GM23248 (cell line): ENCODE measurements at regions not wholly inside any gene's neighbourhood (a gene's known extent, or its start where the extent isn't known, plus 50 kb on each side); places are given as distances from the start of the nearest gene placed in this dataset.

Experiments
- DNase-seq: peaks from one replicate; pipeline ENCODE4 v3.0.0-alpha.2; 2015
- H2AFZ ChIP-seq: fragments of 200-600 bp; sonication (generic); 2 replicates; pipeline ENCODE4 v1.6.1; 2016; ENCODE audit warnings: antibody characterized with exemption
- H3F3A ChIP-seq: fragments of 200-600 bp; sonication (generic); 2 replicates; pipeline ENCODE4 v1.6.1; 2016; ENCODE audit warnings: mild to moderate bottlenecking, antibody characterized with exemption, mixed run types; ENCODE audit not compliant: insufficient read depth
- H3K27ac ChIP-seq: fragments of 200-600 bp; sonication (generic); 2 replicates; pipeline ENCODE4 v1.5.1; 2016; ENCODE audit warnings: mild to moderate bottlenecking
- H3K27me3 ChIP-seq: fragments of 200-600 bp; sonication (generic); replicated peaks from 2 replicates; pipeline ENCODE4 v1.6.1; 2016; ENCODE audit warnings: mild to moderate bottlenecking; ENCODE audit not compliant: insufficient read depth
- H3K36me3 ChIP-seq: fragments of 200-600 bp; sonication (generic); 2 replicates; pipeline ENCODE4 v1.6.1; 2016; ENCODE audit warnings: low read depth, mild to moderate bottlenecking
- H3K4me1 ChIP-seq: fragments of 200-600 bp; sonication (generic); 2 replicates; pipeline ENCODE4 v1.6.1; 2016; ENCODE audit warnings: mild to moderate bottlenecking; ENCODE audit not compliant: insufficient read depth
- H3K4me2 ChIP-seq: fragments of 200-600 bp; sonication (generic); one replicate; pipeline ENCODE4 v1.6.1; 2016; ENCODE audit warnings: mild to moderate bottlenecking; ENCODE audit not compliant: unreplicated experiment
- H3K4me3 ChIP-seq: fragments of 200-600 bp; sonication (generic); 2 replicates; pipeline ENCODE4 v1.5.1; 2016; ENCODE audit warnings: mild to moderate bottlenecking
- H3K79me2 ChIP-seq: fragments of 200-600 bp; sonication (generic); 2 replicates; pipeline ENCODE4 v1.6.1; 2016; ENCODE audit warnings: mild to moderate bottlenecking; ENCODE audit not compliant: insufficient read depth
- H3K9ac ChIP-seq: fragments of 200-600 bp; sonication (generic); 2 replicates; pipeline ENCODE4 v1.6.1; 2016; ENCODE audit warnings: mild to moderate bottlenecking
- H3K9me2 ChIP-seq: fragments of 200-600 bp; sonication (generic); 2 replicates; pipeline ENCODE4 v1.6.1; 2016; ENCODE audit warnings: mixed run types, mild to moderate bottlenecking, moderate library complexity; ENCODE audit not compliant: insufficient read depth
- H3K9me3 ChIP-seq: fragments of 200-600 bp; sonication (generic); one replicate; pipeline ENCODE4 v1.6.1; 2017; ENCODE audit warnings: low read depth
- H4K20me1 ChIP-seq: fragments of 200-600 bp; sonication (generic); 2 replicates; pipeline ENCODE4 v1.6.0; 2016; ENCODE audit not compliant: insufficient read depth
- EZH2 ChIP-seq: fragments of 200-600 bp; sonication (generic); IDR thresholded peaks from 2 replicates; pipeline ENCODE4 v1.6.1; 2018; ENCODE audit warnings: antibody characterized with exemption, mild to moderate bottlenecking; ENCODE audit not compliant: insufficient read depth, poor library complexity, severe bottlenecking
- EZH2phosphoT487 ChIP-seq: fragments of 200-600 bp; sonication (generic); IDR thresholded peaks from 2 replicates; pipeline ENCODE4 v1.6.1; 2018; ENCODE audit warnings: antibody characterized with exemption, moderate library complexity, mild to moderate bottlenecking, low read depth; ENCODE audit not compliant: insufficient read depth
- WGBS, 2 experiments: methylation state at CpG; one replicate each; pipeline ENCODE4 v1.1.6; 2015 to 2017; ENCODE audit warnings: low lambda C conversion rate in 2 of 2, low coverage in 1 of 2; ENCODE audit errors: missing lambda C conversion rate in 2 of 2; 5-methylcytosine and 5-hydroxymethylcytosine counted together
- in situ Hi-C: fragments of 300-500 bp; cut with MboI; formaldehyde crosslinking; loops from 2 replicates; pipeline ENCODE4 v1.15.0; 2020

DNA sequence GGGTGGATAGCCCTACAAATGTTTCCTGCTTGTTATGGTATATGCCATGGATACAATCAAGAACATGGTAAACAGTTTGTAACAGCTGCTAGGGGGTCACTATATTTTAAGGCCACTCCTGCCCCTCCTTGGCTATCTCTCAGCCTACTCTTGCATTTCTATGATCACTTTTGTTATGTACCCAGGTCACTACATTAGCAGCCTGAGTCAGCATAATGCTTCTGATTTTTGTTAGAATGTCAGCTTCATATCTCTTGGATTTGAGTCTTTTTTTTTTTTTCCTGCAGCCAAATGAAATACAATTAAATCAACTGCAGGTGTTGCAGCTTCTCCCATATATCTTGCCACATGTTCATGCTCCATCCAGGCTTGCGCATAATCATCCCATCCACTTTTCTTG is 629.7 kb upstream of the GRAMD2B start:
- in situ Hi-C loops: no loop called here
- no peaks in the 10 kb centered on the region for H3K27me3 ChIP-seq

DNA sequence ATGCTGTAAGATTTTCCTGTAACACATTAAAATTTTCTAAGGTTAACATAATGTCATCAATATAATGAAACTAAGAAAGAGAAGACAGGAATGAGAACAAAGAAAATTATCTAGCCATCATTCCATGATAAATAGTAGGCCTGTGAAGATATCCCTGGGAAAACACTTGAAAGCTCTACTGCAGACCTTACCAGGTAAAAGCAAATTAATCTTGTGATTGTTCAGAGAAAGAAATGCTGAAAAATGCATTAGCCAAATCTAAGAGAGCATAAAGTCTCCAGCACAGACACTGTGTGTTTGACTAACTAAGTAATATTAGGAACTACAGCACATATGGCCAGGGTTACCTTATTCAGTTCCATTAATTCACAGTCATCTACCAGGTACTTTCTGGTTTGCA is 628.3 kb upstream of the GRAMD2B start:
- no peaks in the 10 kb centered on the region for H4K20me1 ChIP-seq
- H3K36me3 ChIP-seq: no peaks in the 10 kb centered on the region
- no peak for DNase-seq
- H2AFZ ChIP-seq: no peak overlapping the region
- no peaks in the 10 kb centered on the region for H3F3A ChIP-seq
- H3K4me2 ChIP-seq: no peak overlapping the region
- TF ChIP-seq EZH2: no peak
- TF ChIP-seq EZH2phosphoT487: no peak
- no peak overlapping the region for H3K9ac ChIP-seq
- H3K27me3 ChIP-seq: no peaks in the 10 kb centered on the region
- no peaks in the 10 kb centered on the region for H3K4me1 ChIP-seq
- no peak overlapping the region for H3K4me3 ChIP-seq
- H3K9me2 ChIP-seq: no peaks in the 10 kb centered on the region
- no peaks in the 10 kb centered on the region for H3K79me2 ChIP-seq
- no peak overlapping the region for H3K27ac ChIP-seq
- H3K9me3 ChIP-seq: no peaks in the 10 kb centered on the region
- in situ Hi-C loops: no loop called here

More for the DNA sequence above, 629.7 kb upstream of the GRAMD2B start:
- no peaks in the 10 kb centered on the region for H3K4me1 ChIP-seq
- no peaks in the 10 kb centered on the region for H4K20me1 ChIP-seq
- H3K9me2 ChIP-seq: no peaks in the 10 kb centered on the region
- no peaks in the 10 kb centered on the region for H3F3A ChIP-seq
- no peak overlapping the region for H2AFZ ChIP-seq
- no peak for DNase-seq
- H3K9ac ChIP-seq: no peak overlapping the region
- WGBS, 2 experiments: 81 to 95% methylated on average over 1 of the region's 1 CpG
- no peaks in the 10 kb centered on the region for H3K36me3 ChIP-seq
- H3K4me3 ChIP-seq: no peak overlapping the region
- H3K4me2 ChIP-seq: no peak overlapping the region
- TF ChIP-seq EZH2phosphoT487: no peak
- no peak for TF ChIP-seq EZH2
- no peaks in the 10 kb centered on the region for H3K79me2 ChIP-seq
- no peak overlapping the region for H3K27ac ChIP-seq
- no peaks in the 10 kb centered on the region for H3K9me3 ChIP-seq

DNA sequence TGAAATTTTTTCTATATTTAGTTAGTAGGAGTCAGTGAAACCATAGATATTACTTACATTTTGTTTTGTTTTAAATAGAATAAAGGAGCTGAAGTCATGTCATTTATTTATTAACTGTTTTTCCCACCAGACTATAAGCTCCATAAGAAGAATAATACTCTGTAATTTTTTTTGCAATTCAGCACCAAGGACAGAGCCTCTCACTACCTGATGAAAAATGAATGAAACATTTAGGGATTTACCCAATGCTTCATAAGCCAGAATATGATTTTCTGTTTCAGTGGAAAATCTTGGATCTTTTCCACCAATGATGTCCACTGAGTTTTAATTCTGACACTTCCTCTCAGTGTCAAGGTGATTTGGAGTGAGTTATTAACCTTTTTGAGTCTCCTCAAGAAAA is 624.9 kb upstream of the GRAMD2B start:
- no peak overlapping the region for H2AFZ ChIP-seq
- H3K79me2 ChIP-seq: no peaks in the 10 kb centered on the region
- no peaks in the 10 kb centered on the region for H4K20me1 ChIP-seq
- in situ Hi-C loops: no loop called here
- no peaks in the 10 kb centered on the region for H3F3A ChIP-seq
- no peak overlapping the region for H3K27ac ChIP-seq
- H3K9me3 ChIP-seq: no peaks in the 10 kb centered on the region
- H3K4me2 ChIP-seq: no peak overlapping the region
- no peaks in the 10 kb centered on the region for H3K4me1 ChIP-seq
- H3K36me3 ChIP-seq: no peaks in the 10 kb centered on the region
- H3K27me3 ChIP-seq: 0 out of 2 replicates have a peak, but pooled peaks cover under 1% of the 10 kb centered on the region
- TF ChIP-seq EZH2: no peak
- TF ChIP-seq EZH2phosphoT487: no peak
- H3K9ac ChIP-seq: no peak overlapping the region
- DNase-seq: peak; percentile 32
- no peaks in the 10 kb centered on the region for H3K9me2 ChIP-seq
- no peak overlapping the region for H3K4me3 ChIP-seq

DNA sequence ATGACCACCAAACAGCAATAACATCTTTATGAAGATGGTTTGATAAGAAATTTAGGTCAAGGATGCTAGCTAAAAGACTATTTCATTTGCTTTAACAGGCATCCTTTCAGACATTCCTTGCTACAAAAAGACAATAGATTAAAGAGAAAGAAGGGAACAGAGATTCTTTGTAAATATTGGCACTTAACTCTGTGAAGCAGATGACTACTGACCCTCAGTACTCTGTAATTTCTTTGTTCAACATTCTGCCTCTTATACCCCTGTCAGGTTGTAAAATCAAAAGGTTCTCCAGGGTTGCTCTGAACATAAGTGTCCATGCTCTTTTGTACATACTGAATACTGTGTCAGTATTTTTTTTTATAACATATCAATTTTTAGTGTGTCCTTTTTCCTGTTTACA is 610.6 kb upstream of the GRAMD2B start:
- H3K9me3 ChIP-seq: no peaks in the 10 kb centered on the region
- H3K4me2 ChIP-seq: no peak overlapping the region
- TF ChIP-seq EZH2: no peak
- no peak for TF ChIP-seq EZH2phosphoT487
- no peak overlapping the region for H2AFZ ChIP-seq
- no peaks in the 10 kb centered on the region for H3F3A ChIP-seq
- no peaks in the 10 kb centered on the region for H3K79me2 ChIP-seq
- no peak overlapping the region for H3K27ac ChIP-seq
- H3K4me3 ChIP-seq: no peak overlapping the region
- no peak for DNase-seq
- H3K27me3 ChIP-seq: no peaks in the 10 kb centered on the region
- no peak overlapping the region for H3K9ac ChIP-seq
- no peaks in the 10 kb centered on the region for H4K20me1 ChIP-seq
- H3K36me3 ChIP-seq: no peaks in the 10 kb centered on the region
- in situ Hi-C loops: no loop called here
- H3K4me1 ChIP-seq: no peaks in the 10 kb centered on the region
- no peaks in the 10 kb centered on the region for H3K9me2 ChIP-seq

DNA sequence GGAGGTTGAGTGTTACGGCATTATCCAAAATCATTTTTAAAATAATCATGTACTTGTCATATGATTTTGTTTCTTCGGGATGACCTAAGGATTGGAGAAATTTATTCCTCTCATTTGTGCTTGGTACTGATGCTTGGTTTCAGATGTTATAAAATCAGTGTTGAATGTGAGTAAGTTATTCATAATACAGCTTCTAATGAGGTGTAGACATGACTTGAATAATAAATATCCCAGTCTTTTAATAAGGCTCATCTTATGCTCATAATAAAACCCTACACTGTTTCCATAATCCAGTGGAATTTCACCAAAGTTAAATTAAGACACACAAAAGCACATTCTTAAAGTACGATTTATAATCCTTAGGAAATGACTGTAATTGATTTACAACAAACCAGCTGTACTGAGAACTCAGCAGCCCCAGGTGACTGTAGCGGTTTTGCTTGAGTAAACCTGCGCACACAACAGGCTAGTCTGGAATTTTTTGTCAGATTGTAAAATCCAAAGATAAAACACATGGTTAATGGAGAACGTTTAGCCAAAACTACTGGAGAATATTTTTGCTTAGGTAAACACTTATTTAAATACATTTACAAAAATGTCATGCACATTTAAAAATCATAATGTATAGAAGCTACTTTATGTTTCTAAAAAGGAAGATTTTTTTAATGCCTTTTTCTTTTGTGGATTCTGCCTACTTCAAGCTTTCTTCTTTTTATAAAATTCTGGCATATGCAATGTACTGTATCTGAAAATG is 609.8 kb upstream of the GRAMD2B start:
- Histone ChIP-seq H3K9me3 (no peaks in the 10 kb centered on the region), H3K36me3 (no peaks in the 10 kb centered on the region), H3K27me3 (no peaks in the 10 kb centered on the region), H3K4me1 (no peaks in the 10 kb centered on the region), H3K9me2 (no peaks in the 10 kb centered on the region), H2AFZ (no peak overlapping the region), H3K79me2 (no peaks in the 10 kb centered on the region), H4K20me1 (no peaks in the 10 kb centered on the region), H3F3A (no peaks in the 10 kb centered on the region), H3K27ac (no peak overlapping the region), H3K9ac (no peak overlapping the region), H3K4me2 (no peak overlapping the region), H3K4me3 (no peak overlapping the region)
- no peak for DNase-seq
- no peak for TF ChIP-seq EZH2
- no peak for TF ChIP-seq EZH2phosphoT487
- WGBS, 2 experiments: 55 to 57% methylated on average over 6 of the region's 6 CpGs
- in situ Hi-C loops: no loop called here
